HepG2 (cell line): ENCODE measurements at regions not wholly inside any gene's neighbourhood (a gene's known extent, or its start where the extent isn't known, plus 50 kb on each side); places are given as distances from the start of the nearest gene placed in this dataset.

Experiments used
- ATAC-seq: fragments of 200-7000 bp; cut with Tn5 transposase; 3 replicates; pipeline ENCODE4 v1.9.1; 2020; ENCODE audit warnings: mild to moderate bottlenecking, moderate library complexity
- BruUV-seq: library from RNA; stranded (reverse); fragments of 400-500 nt; replicated peaks from 2 replicates; lab custom pipeline; 2021; lab: Mats Ljungman, UMichigan
- CTCF ChIA-PET: fragments of 300-600 bp; formaldehyde crosslinking; extraction: SDS; loops from one replicate; lab custom pipeline; 2021; ENCODE audit warnings: low total read pairs, inconsistent platforms, low intra/inter-chr PET ratio; lab: Yijun Ruan, JAX
- POLR2A ChIA-PET: fragments of 350-600 bp; sonication (Branson Sonifier 250); formaldehyde crosslinking; loops from one replicate; lab custom pipeline; 2020; ENCODE audit warnings: antibody characterized with exemption, inconsistent platforms; lab: Yijun Ruan, JAX
- DNase-seq: peaks from one replicate; pipeline ENCODE4 v3.0.0-alpha.2; 2015; ENCODE audit warnings: low spot score
- FAIRE-seq: peaks from 3 replicates; lab custom pipeline; 2011; peaks lifted over from hg19 to GRCh38; lab: Jason Lieb, UNC
- H2AFZ ChIP-seq: one replicate; pipeline ENCODE4 v1.6.1; 2011; ENCODE audit warnings: low read length, inconsistent platforms
- H3K27ac ChIP-seq: fragments of 300-600 bp; 3 replicates; pipeline ENCODE4 v1.8.0; 2011; ENCODE audit warnings: mixed run types, mild to moderate bottlenecking, mixed read lengths, low read length, inconsistent platforms; ENCODE audit not compliant: insufficient read depth; ENCODE audit errors: extremely low read length
- H3K27me3 ChIP-seq, 2 experiments: fragments of 200-600 bp in 1 of 2; 2 replicates in 1 of 2; 3 replicates in 1 of 2; pipeline versions ENCODE4 v1.6.0 to v1.8.0; 2011; ENCODE audit warnings: low read length in 2 of 2, mild to moderate bottlenecking in 2 of 2, moderate library complexity in 2 of 2, inconsistent platforms in 1 of 2; ENCODE audit not compliant: insufficient read depth in 2 of 2, control insufficient read depth in 1 of 2
- H3K36me3 ChIP-seq, 2 experiments: fragments of 200-600 bp in 1 of 2; replicated peaks in 1 of 2; 2 replicates in 1 of 2; 3 replicates in 1 of 2; pipeline versions ENCODE4 v1.5.1 to v1.8.0; 2011; ENCODE audit warnings: low read length in 2 of 2, inconsistent platforms in 1 of 2; ENCODE audit not compliant: insufficient read depth in 2 of 2, control insufficient read depth in 1 of 2
- H3K4me1 ChIP-seq: 2 replicates; pipeline ENCODE4 v1.5.1; 2012; ENCODE audit warnings: low read length, inconsistent platforms; ENCODE audit not compliant: insufficient read depth
- H3K4me2 ChIP-seq: 2 replicates; pipeline ENCODE4 v1.6.0; 2011; ENCODE audit warnings: low read depth, low read length, inconsistent platforms
- H3K4me3 ChIP-seq, 3 experiments: fragments of 200-600 bp in 1 of 3; sonication (generic), shearing (Covaris generic) in 1 of 3; replicated peaks in 1 of 3; 2 replicates each; pipeline ENCODE4 v1.5.1; 2011 to 2016; ENCODE audit warnings: low read length in 3 of 3, inconsistent platforms in 2 of 3, low read depth in 2 of 3, mild to moderate bottlenecking in 2 of 3, control low read depth in 1 of 3, mixed read lengths in 1 of 3; ENCODE audit not compliant: insufficient read depth in 1 of 3
- H3K79me2 ChIP-seq: one replicate; pipeline ENCODE4 v1.6.1; 2011; ENCODE audit warnings: low read length, inconsistent platforms; ENCODE audit not compliant: insufficient read depth
- H3K9ac ChIP-seq: 2 replicates; pipeline ENCODE4 v1.6.0; 2011; ENCODE audit warnings: mild to moderate bottlenecking, low read depth, low read length, inconsistent platforms; ENCODE audit not compliant: insufficient read depth
- H3K9me3 ChIP-seq: 2 replicates; pipeline ENCODE4 v1.5.1; 2012; ENCODE audit warnings: mild to moderate bottlenecking, low read length
- H4K20me1 ChIP-seq: 2 replicates; pipeline ENCODE4 v1.6.0; 2011; ENCODE audit warnings: inconsistent platforms, mild to moderate bottlenecking, low read length, moderate library complexity; ENCODE audit not compliant: insufficient read depth
- AGO2 ChIP-seq: fragments of 200-400 bp; formaldehyde crosslinking; optimal IDR thresholded peaks from 2 replicates; pipeline ENCODE3; 2017; ENCODE audit warnings: mild to moderate bottlenecking, low read depth, low read length, moderate library complexity
- BCL6 ChIP-seq: IDR thresholded peaks from 2 replicates; pipeline ENCODE4 v1.6.1; 2016; ENCODE audit warnings: missing genetic modification reagents, missing compliant biosample characterization
- BHLHE40 ChIP-seq: IDR thresholded peaks from 2 replicates; pipeline ENCODE4 v1.6.1; 2011; ENCODE audit warnings: low read length, improper control_type of control experiment
- FOXK1 ChIP-seq: sonication (generic); formaldehyde crosslinking; IDR thresholded peaks from 2 replicates; pipeline ENCODE4 v1.4.0; 2020; ENCODE audit warnings: low read depth, missing genetic modification reagents, borderline replicate concordance
- GATAD2A ChIP-seq: IDR thresholded peaks from 2 replicates; pipeline ENCODE4 v1.6.1; 2016
- RCOR2 ChIP-seq: IDR thresholded peaks from 2 replicates; pipeline ENCODE4 v1.6.1; 2016; ENCODE audit warnings: missing biosample characterization, missing genetic modification reagents
- SRSF9 ChIP-seq: fragments of 200-400 bp; formaldehyde crosslinking; IDR thresholded peaks from 2 replicates; pipeline ENCODE4 v1.6.1; 2018; ENCODE audit warnings: borderline replicate concordance, mild to moderate bottlenecking, low read depth, low read length; ENCODE audit not compliant: insufficient read depth, poor library complexity, severe bottlenecking
- WIZ ChIP-seq: sonication (generic); formaldehyde crosslinking; IDR thresholded peaks from 2 replicates; pipeline ENCODE4 v1.5.1; 2020; ENCODE audit warnings: mild to moderate bottlenecking, missing genetic modification reagents
- ZBTB2 ChIP-seq: sonication (generic); formaldehyde crosslinking; IDR thresholded peaks from 2 replicates; pipeline ENCODE4 v1.8.0; 2022; ENCODE audit warnings: low read depth, missing genetic modification reagents
- ZNF101 ChIP-seq: sonication (generic); formaldehyde crosslinking; IDR thresholded peaks from 2 replicates; pipeline ENCODE4 v1.4.0; 2020; ENCODE audit warnings: mild to moderate bottlenecking, low read depth, missing genetic modification reagents, borderline replicate concordance
- WGBS: methylation state at CpG from one replicate; pipeline ENCODE4 v1.1.6; 2017; ENCODE audit warnings: low lambda C conversion rate; 5-methylcytosine and 5-hydroxymethylcytosine counted together
- in situ Hi-C: cut with HindIII; loops from 2 replicates; pipeline ENCODE4 v1.10.0; 2017; ENCODE audit warnings: low pct_unique_long_range_greater_than_20kb; ENCODE audit not compliant: extremely low pct_ligation_motif_present
- intact Hi-C: fragments of 100-400 bp; cut with micrococcal nuclease; formaldehyde crosslinking; loops from one replicate; pipeline ENCODE4 v1.10.0; 2022; ENCODE audit not compliant: unreplicated experiment
- TF ChIP-seq, protein P1 (sequence below): sonication (generic); formaldehyde crosslinking; IDR thresholded peaks from 2 replicates; pipeline ENCODE4 v1.5.0; 2020; ENCODE audit warnings: missing genetic modification reagents

GRCh38 chr7:136174477-136175125, 197.4 kb upstream of the MTPN start:
- intact Hi-C loops = no loop called here
- in situ Hi-C loops = no loop called here
- TF ChIP-seq ZBTB2 (CRISPR knock-in tag) = no peak
- TF ChIP-seq FOXK1 (CRISPR knock-in tag) = no peak
- TF ChIP-seq SRSF9 = no peak
- no peak for TF ChIP-seq AGO2
- TF ChIP-seq RCOR2 (CRISPR knock-in tag) = no peak
- TF ChIP-seq, protein P1, sequence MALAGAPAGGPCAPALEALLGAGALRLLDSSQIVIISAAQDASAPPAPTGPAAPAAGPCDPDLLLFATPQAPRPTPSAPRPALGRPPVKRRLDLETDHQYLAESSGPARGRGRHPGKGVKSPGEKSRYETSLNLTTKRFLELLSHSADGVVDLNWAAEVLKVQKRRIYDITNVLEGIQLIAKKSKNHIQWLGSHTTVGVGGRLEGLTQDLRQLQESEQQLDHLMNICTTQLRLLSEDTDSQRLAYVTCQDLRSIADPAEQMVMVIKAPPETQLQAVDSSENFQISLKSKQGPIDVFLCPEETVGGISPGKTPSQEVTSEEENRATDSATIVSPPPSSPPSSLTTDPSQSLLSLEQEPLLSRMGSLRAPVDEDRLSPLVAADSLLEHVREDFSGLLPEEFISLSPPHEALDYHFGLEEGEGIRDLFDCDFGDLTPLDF (CRISPR knock-in tag) = no peak
- no peak for TF ChIP-seq GATAD2A
- no peak for TF ChIP-seq BCL6 (CRISPR knock-in tag)
- TF ChIP-seq WIZ = no peak
- no peak for TF ChIP-seq BHLHE40
- no peak for TF ChIP-seq ZNF101
- TF ChIP-seq, all 625 proteins: peak for 0
- Histone ChIP-seq H3K36me3 (no peaks in the 10 kb centered on the region), H4K20me1 (no peaks in the 10 kb centered on the region), H3K9me3 (no peaks in the 10 kb centered on the region), H3K4me1 (no peaks in the 10 kb centered on the region), H3K9ac (no peak overlapping the region), H3K79me2 (no peaks in the 10 kb centered on the region), H3K27ac (no peak overlapping the region), H3K4me2 (no peak overlapping the region), H2AFZ (no peak overlapping the region), H3K4me3 (no peak overlapping the region), H3K27me3 (no peaks in the 10 kb centered on the region)
- BruUV-seq = no TSS peak
- DNase-seq = no peak
- ChIA-PET POLR2A (no interaction called here), CTCF (no interaction called here)
- 10% methylated on average over 5 of the region's 5 CpGs for WGBS
- ATAC-seq = no peak
- FAIRE-seq = no peak
